Endometrial microvascular endothelial cells (primary cell): ENCODE measurements at regions not wholly inside any gene's neighbourhood (a gene's known extent, or its start where the extent isn't known, plus 50 kb on each side); places are given as distances from the start of the nearest gene placed in this dataset.
"Not testable (repeated sequence)": the region's sequence is repeated elsewhere in the genome, so short reads cannot be mapped to it uniquely, and the experiment has no call there.

Experiments
- in situ Hi-C: cut with HindIII; loops from 2 replicates; pipeline ENCODE4 v1.10.0; 2017; ENCODE audit warnings: low sequenced_read_pairs, low pct_unique_long_range_greater_than_20kb; ENCODE audit errors: inconsistent ontology term

DNA sequence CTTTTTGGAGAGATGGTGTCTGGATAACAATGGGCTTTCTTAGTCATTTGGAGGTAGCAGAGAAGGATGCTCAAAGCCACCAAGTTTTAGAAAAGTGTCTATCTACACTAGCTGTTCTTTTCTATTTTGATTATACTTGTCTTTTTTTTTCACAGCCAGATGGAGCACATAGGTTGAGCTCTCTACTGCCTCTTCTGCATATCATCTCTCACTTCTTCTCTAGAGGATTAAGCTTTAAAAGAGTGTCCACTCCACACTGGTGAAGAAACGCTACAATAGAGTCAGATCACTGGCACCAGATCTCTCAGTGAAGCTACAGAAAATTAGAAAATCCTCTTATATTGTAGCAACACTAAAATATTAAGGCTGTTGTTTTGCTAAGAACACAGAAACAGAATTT lies 145.3 kb upstream of the MBNL1 start:
- in situ Hi-C loops = no loop called here

DNA sequence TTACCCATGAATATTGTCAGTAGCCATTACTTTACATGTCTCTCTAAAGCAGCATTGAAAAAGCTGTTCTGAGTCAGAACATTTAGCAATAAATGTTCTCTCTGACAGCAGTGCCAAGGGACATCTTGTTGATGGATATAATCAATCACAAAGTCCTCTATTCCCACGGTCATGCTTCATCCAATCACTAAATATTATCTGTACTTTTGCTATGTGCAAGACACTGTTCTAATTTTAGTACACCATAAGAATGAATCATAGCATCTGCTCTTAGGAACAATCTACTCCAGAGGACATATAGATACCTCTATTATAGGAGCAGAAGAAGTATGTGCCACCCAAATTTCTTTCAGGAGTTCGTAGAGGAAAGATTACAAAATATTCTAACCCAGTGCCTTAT lies 142.5 kb upstream of the MBNL1 start:
- in situ Hi-C loops = no loop called here

DNA sequence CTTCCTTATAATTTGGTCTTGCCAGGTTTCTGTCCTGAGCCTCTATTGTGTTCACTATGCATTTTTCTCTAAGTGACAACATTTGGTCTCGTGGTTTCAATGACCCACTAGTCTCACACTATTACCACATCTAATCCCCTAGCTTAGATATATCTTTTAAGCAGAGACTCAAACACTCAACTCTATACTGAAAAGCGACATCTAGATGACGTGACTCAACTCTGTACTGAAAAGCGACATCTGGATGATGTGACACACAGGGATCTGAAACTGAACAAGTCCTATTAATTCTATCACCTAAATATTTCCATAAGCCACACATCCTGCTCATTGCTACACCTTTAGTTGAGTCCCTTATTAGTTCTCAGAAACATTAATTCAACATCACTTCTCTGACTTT lies 141.7 kb upstream of the MBNL1 start:
- in situ Hi-C loops = no loop called here

DNA sequence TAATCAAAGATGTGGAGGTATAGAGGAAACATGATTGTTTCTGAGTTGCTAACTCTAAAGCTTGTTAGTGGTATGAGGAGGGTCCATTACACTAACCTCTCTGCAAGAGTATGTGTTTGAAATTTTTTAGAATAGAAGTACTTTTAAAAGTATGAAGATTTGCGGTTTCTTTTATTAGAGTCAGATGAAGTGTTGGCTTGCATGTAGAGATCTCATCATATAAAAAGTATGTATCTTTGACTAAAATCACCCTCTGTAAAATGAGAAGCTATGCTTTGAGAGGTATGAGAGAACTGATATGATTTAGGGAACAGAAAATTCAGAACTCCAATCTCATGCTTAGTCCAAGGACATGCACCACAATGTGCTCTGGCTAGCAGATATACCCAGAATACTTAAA lies 140.4 kb upstream of the MBNL1 start:
- in situ Hi-C loops = no loop called here

DNA sequence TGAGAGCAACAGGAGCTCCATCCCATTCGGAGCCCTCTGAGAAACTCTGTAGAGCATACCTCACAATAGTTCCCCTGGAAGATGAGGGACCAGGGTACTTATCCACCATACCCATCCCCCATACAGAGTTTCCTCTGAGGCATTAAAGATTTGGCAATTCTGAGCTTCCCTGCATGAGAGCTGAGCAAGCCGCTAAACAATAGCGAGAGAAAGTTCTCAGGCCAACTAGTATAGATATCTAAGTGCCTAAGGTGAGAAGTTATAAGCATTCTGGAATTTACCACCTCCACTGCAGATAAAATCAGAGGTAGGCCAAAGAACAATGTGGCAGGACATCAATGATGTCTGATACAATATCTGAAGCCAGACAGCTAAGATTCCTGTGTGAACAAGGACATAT lies 129.1 kb upstream of the MBNL1 start:
- in situ Hi-C loops = no loop called here

DNA sequence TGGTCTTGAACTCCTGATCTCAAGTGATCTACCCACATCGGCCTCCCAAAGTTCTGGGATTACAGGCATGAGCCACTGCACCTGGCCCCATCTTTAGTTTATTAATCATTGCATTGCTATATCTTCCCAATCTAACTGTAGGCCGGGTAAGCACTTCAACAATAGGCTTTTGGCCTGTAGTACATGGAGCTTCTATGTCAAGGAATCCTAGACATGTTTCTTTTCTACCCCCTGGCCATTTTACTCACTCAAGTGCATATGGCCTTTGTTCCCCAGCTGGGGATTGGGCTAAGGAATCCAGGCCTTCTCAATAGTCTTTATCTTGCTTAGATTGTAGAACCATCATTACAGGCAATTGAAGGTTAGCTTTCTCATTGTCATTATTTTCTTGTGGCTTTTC lies 122.3 kb upstream of the MBNL1 start:
- in situ Hi-C loops = no loop called here

DNA sequence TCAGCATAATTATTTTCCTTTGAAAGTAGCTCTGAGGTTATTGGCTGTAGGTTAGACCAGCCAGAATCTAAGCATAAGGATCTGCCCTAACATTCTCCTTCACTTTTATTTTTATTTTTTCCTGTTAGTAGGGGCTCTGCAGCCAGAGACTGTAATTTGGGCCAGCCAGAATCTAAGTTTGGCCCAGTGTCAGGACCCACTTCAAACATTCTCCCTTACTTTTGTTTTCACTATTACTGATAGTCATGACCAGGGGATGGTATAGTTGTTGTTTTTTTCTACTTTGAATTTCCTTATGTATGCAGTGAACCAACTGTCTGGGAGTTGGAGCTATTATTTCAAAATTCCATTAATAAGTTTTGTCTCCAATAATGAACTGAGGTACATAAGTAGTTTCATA lies 121.0 kb upstream of the MBNL1 start:
- in situ Hi-C loops = no loop called here

DNA sequence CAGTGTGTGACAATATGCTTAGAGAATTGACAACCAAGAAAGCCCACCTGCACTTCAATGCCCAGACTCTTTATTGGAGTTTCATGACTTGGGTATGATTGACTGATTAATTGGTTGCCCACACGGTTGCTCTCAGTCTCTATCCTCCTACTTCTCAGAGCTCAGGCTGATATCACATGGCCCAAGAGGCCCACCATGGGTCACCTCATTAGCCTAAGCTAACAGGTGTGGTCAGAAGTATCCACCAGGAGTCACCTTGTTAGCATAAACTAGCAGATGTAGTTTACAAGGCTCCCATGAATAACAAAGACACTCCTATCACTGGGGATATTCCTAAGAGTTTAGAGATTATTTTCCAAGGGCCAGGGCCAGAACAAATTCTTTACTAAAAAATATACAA lies 120.2 kb upstream of the MBNL1 start:
- in situ Hi-C loops = no loop called here

DNA sequence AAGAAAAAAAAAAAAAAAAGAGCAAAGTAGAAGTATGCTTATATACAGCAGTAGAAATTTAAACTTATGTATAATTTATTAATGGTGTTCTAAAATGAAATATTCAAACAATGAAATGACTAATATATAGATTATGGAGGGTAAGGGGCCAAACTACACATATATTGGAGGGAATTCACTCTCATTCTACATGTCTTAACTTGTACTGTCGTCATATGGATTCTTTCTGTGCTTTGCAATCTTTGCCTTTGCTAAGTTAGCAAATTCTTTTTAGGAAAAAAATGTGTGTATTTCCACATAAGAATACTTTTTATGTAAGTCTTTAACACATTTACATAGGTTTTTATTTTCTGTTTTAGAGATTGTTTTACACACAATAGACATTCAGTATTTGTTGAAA lies 118.9 kb upstream of the MBNL1 start:
- in situ Hi-C loops = no loop called here

DNA sequence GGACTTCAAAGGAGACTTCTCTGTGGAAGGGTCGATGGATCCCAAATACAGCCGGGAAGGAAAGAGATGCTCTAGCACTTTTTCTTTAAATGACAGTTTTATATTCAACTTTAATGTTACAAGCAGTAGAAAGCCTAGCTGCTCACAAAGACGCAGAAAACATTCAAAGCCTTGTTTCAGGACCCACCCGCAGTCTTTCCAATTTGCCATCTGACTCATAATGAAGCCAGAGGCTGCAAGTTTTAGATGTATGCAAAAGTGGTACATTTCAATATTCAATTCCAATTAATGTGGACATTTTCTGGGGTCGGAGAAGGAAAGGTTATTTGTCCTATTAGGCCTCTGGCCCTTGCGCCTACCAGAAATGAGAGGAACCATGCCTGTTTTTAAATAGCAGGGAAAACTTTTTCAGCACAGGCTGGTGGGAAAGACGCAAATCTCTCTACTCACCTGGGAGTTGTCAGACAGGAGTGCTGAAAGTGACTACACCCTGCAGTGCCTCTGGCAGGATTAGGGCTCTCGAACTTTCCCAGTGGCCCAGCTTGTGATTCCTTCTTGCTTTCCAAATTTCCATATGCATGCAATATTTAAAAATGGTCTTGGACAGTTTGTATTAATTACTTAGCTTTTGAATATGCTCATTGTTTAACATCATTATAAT lies 117.4 kb upstream of the MBNL1 start:
- in situ Hi-C loops = no loop called here

DNA sequence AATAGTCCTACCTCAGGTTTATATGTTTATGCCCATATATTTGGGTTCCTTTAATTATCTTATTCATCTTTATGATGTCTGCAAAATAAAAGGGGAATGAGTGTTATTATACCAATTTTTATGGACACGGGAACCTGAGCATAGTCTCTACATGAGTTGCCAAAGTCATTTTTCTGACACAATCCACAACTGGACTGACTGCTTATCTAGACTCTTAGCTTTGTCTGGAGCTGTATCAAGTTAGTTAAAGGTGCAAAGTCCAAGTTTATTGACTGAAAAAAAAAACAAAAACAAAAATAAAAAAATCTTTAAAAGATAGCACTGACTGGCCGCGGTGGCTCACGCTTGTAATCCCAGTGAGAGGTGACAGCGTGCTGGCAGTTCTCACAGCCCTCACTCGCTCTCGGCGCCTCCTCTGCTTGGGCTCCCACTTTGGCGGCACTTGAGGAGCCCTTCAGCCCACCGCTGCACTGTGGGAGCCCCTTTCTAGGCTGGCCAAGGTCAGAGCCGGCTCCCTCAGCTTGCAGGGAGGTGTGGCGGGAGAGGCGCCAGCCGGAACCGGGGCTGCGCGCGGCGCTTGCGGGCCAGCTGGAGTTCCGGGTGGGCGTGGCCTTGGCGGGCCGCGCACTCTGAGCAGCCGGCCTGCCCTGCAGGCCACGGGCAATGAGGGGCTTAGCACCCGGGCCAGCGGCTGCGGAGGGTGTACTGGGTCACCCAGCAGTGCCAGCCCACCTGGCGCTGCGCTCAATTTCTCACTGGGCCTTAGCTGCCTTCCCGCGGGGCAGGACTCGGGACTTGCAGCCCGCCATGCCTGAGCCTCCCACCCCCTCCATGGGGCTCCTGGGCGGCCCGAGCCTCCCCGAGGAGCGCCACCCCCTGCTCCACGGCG lies 116.6 kb upstream of the MBNL1 start:
- in situ Hi-C loops = not testable (repeated sequence)

DNA sequence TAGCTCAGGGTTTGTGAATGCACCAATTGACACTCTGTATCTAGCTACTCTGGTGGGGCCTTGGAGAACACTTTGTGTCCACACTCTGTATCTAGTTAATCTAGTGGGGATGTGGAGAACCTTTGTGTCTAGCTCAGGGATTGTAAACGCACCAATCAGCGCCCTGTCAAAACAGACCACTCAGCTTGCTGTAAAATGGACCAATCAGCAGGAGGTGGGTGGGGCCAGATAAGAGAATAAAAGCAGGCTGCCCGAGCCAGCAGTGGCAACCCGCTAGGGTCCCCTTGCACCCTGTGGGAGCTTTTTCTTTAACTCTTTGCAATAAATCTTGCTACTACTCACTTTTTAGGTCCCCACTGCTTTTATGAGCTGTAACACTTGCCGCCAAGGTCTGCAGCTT lies 115.6 kb upstream of the MBNL1 start:
- in situ Hi-C loops = not testable (repeated sequence)

DNA sequence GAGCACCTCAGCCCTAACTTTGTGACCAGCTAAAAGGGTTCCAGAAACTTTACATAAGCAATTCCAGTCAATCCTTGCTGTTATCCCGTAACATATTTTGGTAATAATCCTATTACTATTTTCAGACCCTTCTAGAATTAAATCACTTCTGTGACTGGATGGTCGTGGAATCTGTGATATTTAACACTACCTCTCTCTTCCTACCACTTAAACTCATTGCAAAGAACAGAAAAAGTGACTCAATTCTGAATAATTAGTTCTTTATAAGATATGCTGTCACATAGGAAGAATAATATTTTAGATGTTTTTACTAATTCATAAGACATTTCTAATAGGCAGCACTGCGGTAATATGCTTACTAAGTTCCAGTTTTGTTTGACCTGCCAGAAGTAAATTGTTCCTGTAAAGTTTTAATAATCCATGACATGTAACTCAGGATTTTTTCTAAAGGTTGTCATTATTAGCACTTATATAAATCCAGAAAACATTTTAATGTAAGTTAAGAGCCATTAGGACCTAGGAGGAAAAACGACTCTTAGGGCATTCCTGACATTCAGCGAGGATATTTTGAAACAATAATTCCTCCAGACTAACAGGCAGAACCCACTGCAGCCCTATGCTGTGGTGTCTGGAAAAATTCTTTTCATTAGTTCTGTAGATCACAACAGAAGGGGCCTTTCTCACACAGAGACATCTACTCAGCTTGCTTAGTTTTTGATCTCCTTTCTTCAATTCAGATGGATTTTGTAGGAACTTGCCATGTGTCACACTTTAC lies 113.3 kb upstream of the MBNL1 start:
- in situ Hi-C loops = no loop called here

DNA sequence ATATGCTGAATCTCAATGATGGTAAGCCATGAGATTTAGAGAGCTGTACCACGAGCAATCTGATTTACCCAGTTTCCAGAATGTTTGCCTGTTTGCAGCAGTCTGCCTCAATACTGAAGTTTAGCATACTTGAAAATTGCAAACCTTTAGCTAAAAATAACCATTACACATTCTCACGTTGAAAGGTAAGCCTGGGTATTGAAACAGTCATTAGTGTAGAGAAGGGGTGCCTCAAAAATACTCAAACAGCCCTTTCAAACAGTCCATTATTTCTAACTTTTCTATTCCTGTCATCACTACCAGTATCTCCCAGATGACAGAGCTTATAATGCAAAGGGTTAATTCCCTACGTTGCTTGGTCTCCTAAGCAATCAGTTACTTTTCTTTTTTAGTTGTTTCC lies 111.8 kb upstream of the MBNL1 start:
- in situ Hi-C loops = no loop called here

DNA sequence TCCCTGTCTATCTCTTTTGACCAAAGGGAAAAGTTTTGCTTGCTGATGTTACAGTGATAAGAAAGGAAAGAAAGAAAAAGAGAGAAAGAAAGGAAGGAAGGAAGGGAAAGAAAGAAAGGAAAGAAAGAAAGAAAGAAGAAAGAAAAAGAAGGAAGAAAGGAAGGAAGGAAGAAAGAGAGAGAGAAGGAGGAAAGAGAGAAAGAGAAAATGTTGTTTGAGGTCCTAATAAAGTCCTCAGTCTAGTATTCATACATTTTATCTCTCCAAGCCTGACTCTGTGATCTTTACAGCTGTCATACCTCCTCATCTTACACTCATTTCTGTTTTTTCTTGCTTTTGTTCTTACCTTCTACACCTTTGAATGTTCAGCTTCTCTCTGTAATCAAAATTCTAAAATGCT lies 111.4 kb upstream of the MBNL1 start:
- in situ Hi-C loops = no loop called here

DNA sequence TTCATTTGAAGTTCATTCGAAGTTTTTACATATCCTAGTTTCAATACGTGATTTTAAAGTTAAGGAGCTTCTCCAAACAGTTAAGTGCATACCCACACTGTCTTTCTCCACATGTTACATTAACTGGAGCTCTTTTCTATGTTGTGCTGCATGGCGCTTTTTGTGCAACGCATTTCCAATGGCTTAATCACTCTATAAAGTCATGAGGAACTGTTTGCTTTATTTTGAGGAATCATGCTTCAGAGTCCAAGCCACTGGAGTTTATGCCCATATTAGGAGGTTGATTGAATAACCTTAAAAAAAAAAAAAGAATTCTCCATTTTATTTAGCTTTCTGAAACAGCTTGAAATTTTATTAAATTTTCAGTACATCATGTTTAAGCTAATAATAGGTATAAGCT lies 109.4 kb upstream of the MBNL1 start:
- in situ Hi-C loops = no loop called here

DNA sequence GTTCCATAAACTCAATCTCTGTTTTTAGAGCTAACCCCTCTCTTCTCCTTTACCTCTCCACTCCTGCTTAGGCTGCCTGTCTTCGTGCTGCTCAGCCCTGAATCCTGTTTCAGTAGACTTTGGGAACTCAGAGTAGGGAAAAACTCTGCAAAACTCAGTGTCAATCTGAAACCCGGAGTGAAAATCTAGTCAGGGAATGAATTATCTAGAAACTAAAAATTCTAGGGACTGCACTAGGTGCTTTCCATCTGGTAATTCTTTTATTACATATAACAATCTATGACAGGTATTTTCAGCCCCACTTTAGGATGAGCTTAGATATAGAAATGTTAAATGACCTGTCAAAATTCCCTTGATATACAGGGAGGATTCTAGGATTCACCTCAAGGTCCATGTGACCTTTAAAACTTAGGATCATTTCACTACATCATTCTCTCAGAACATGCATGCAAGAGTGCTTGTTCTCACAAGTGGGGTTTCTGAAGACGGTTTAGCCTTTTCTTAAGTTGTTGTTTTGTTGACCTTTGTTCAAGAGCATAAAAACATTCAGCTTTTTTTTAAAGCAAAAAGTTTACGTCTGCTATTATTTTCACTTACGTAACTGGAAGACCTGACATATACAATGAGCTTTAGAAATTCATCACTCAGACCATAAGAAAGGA lies 108.2 kb upstream of the MBNL1 start:
- in situ Hi-C loops = no loop called here

DNA sequence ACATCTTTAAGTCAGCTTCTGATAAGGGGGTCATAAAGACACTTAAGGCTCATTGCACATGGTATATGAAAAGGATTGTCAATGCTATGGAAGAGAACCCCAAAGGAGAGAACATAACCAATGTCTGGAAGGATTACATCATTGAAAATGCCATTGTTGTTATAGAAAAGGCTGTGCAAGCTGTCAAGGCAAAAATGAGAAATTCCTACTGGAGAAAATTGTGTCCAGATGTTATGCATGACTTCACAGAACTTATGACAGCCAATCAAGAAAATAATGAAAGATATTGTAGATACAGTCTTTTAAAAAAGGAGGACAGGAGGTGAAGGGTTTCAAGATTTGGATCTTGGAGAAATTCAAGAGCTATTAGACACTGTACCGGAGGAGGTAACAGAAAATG lies 96.3 kb upstream of the MBNL1 start:
- in situ Hi-C loops = no loop called here

DNA sequence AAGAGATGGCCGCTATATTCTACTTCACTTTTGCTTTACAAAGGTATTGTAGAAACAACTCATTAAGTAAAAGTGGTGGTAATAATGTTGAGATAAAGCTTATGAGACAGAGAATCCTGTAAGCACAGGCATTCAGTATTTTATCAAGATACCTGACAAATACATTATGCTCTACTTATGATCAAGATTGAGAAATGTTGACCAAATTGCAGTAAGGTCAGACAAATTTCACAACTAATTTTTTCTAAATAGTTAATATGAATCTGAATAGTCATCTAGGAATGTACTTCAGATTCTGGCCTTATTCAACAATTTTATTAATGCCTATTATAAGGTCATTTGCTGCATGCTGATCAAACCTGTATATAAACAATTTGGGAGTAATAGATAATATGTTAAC lies 95.1 kb upstream of the MBNL1 start:
- in situ Hi-C loops = no loop called here
